ENCODE measurements at regions not wholly inside any gene's neighbourhood (a gene's known extent, or its start where the extent isn't known, plus 50 kb on each side); places are given as distances from the start of the nearest gene placed in this dataset.

GRCh38 chr6:150490586-150490985, 109.1 kb upstream of the PLEKHG1 start:
- no TSS peak for BruUV-seq (replicated peaks)
- WGBS (ENCODE audit: low lambda C conversion rate), result 36% methylated on average over 5 of the region's 6 CpGs
- in situ Hi-C loops (cut with HindIII; ENCODE audit: extremely low pct_ligation_motif_present, low pct_unique_long_range_greater_than_20kb), result no loop called here
- no peak overlapping the region for H3K9ac ChIP-seq (ENCODE audit: insufficient read depth, low read depth, low read length)
- POLR2A ChIA-PET, result no interaction called here
- no peaks in the 10 kb centered on the region for H3K9me3 ChIP-seq (ENCODE audit: low read length)
- no peak overlapping the region for H2AFZ ChIP-seq (ENCODE audit: low read length)
- TF ChIP-seq TFAP4 (IDR thresholded peaks at IDR 0.05; ENCODE audit: borderline replicate concordance, low read depth), result no peak
- no peak for TF ChIP-seq ZNF234 (CRISPR knock-in tag; conservative IDR thresholded peaks at IDR 0.05)
- TF ChIP-seq, protein P1, sequence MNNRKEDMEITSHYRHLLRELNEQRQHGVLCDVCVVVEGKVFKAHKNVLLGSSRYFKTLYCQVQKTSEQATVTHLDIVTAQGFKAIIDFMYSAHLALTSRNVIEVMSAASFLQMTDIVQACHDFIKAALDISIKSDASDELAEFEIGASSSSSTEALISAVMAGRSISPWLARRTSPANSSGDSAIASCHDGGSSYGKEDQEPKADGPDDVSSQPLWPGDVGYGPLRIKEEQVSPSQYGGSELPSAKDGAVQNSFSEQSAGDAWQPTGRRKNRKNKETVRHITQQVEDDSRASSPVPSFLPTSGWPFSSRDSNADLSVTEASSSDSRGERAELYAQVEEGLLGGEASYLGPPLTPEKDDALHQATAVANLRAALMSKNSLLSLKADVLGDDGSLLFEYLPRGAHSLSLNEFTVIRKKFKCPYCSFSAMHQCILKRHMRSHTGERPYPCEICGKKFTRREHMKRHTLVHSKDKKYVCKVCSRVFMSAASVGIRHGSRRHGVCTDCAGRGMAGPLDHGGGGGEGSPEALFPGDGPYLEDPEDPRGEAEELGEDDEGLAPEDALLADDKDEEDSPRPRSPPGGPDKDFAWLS (CRISPR knock-in tag; IDR thresholded peaks at IDR 0.05; ENCODE audit: borderline replicate concordance), result no peak
- no peak for TF ChIP-seq GATAD1 (CRISPR knock-in tag; IDR thresholded peaks at IDR 0.05)
- no peak for TF ChIP-seq ZNF260 (CRISPR knock-in tag; IDR thresholded peaks at IDR 0.05; ENCODE audit: borderline replicate concordance, low read depth)
- no peak for TF ChIP-seq MAFF (IDR thresholded peaks at IDR 0.05; ENCODE audit: low read depth, low read length)
- TF ChIP-seq EZH2 (conservative IDR thresholded peaks at IDR 0.05; ENCODE audit: low read depth, low read length), result no peak
- TF ChIP-seq ZNF335 (CRISPR knock-in tag; IDR thresholded peaks at IDR 0.05), result no peak
- no peak for TF ChIP-seq ZNF720 (CRISPR knock-in tag; IDR thresholded peaks at IDR 0.05)
- TF ChIP-seq CBX5 (CRISPR knock-in tag; IDR thresholded peaks at IDR 0.05; ENCODE audit: borderline replicate concordance), result no peak
- TF ChIP-seq MEIS1 (CRISPR knock-in tag; IDR thresholded peaks at IDR 0.05; ENCODE audit: borderline replicate concordance), result no peak
- no peaks in the 10 kb centered on the region for H3K27me3 ChIP-seq (ENCODE audit: control insufficient read depth in 1 of 2, insufficient read depth in 2 of 2, low read length in 2 of 2)
- no peaks in the 10 kb centered on the region for H3K79me2 ChIP-seq (ENCODE audit: insufficient read depth, low read length)
- no peaks in the 10 kb centered on the region for H3K4me1 ChIP-seq (ENCODE audit: insufficient read depth, low read length)
- CTCF ChIA-PET (ENCODE audit: low intra/inter-chr PET ratio, low total read pairs), result no interaction called here
- H3K27ac ChIP-seq (ENCODE audit: extremely low read length, insufficient read depth, low read length), result no peak overlapping the region
- no peak for DNase-seq (ENCODE audit: low spot score)
- intact Hi-C loops (cut with micrococcal nuclease; ENCODE audit: unreplicated experiment), result loop anchor here (5.0 kb wide), 1 partner anchor 33 kb away; no protein-coding TSS in a partner anchor
- H3K36me3 ChIP-seq (replicated peaks in 1 of 2; ENCODE audit: control insufficient read depth in 1 of 2, insufficient read depth in 2 of 2, low read length in 2 of 2), result no peaks in the 10 kb centered on the region
- no peak for ATAC-seq
- H4K20me1 ChIP-seq (ENCODE audit: insufficient read depth, low read length), result no peaks in the 10 kb centered on the region
- no peak for FAIRE-seq
- H3K4me3 ChIP-seq (replicated peaks in 1 of 3; ENCODE audit: insufficient read depth in 1 of 3, low read depth in 2 of 3, low read length in 3 of 3), result no peak overlapping the region
- H3K4me2 ChIP-seq (ENCODE audit: low read depth, low read length), result no peak overlapping the region

Measured in HepG2 (cell line).